ENCODE measurements at regions not wholly inside any gene's neighbourhood (a gene's known extent, or its start where the extent isn't known, plus 50 kb on each side); places are given as distances from the start of the nearest gene placed in this dataset.

- DNase-seq (ENCODE audit: low spot score): no peak
- Mint-ChIP-seq H3K4me3 (ENCODE audit: unreplicated experiment) (no peak overlapping the region), H3K36me3 (ENCODE audit: low read depth, unreplicated experiment) (no peaks in the 10 kb centered on the region), H3K4me1 (ENCODE audit: unreplicated experiment) (no peaks in the 10 kb centered on the region), H3K9me3 (ENCODE audit: unreplicated experiment) (no peaks in the 10 kb centered on the region), H3K27ac (ENCODE audit: unreplicated experiment) (no peak overlapping the region), H3K27me3 (ENCODE audit: unreplicated experiment) (no peaks in the 10 kb centered on the region)
- TF ChIP-seq CTCF (IDR thresholded peaks at IDR 0.05; ENCODE audit: unreplicated experiment): no peak
Observed at GRCh38 chr17:13442361-13442760, 159.4 kb downstream of the HS3ST3A1 start.

GRCh38 chr17:13441873-13442272, 159.9 kb downstream of the HS3ST3A1 start:
- no peak overlapping the region for H3K4me3 Mint-ChIP-seq (ENCODE audit: unreplicated experiment)
- no peaks in the 10 kb centered on the region for H3K27me3 Mint-ChIP-seq (ENCODE audit: unreplicated experiment)
- no peak overlapping the region for H3K27ac Mint-ChIP-seq (ENCODE audit: unreplicated experiment)
- H3K9me3 Mint-ChIP-seq (ENCODE audit: unreplicated experiment): no peaks in the 10 kb centered on the region
- H3K4me1 Mint-ChIP-seq (ENCODE audit: unreplicated experiment): no peaks in the 10 kb centered on the region
- TF ChIP-seq CTCF (IDR thresholded peaks at IDR 0.05; ENCODE audit: unreplicated experiment): no peak
- no peaks in the 10 kb centered on the region for H3K36me3 Mint-ChIP-seq (ENCODE audit: low read depth, unreplicated experiment)
- DNase-seq (ENCODE audit: low spot score): no peak

- H3K9me3 Mint-ChIP-seq (ENCODE audit: unreplicated experiment): no peaks in the 10 kb centered on the region
- no peak for DNase-seq (ENCODE audit: low spot score)
- H3K27me3 Mint-ChIP-seq (ENCODE audit: unreplicated experiment): no peaks in the 10 kb centered on the region
- no peaks in the 10 kb centered on the region for H3K4me1 Mint-ChIP-seq (ENCODE audit: unreplicated experiment)
- H3K4me3 Mint-ChIP-seq (ENCODE audit: unreplicated experiment): no peak overlapping the region
- TF ChIP-seq CTCF (IDR thresholded peaks at IDR 0.05; ENCODE audit: unreplicated experiment): no peak
- H3K36me3 Mint-ChIP-seq (ENCODE audit: low read depth, unreplicated experiment): no peaks in the 10 kb centered on the region
- H3K27ac Mint-ChIP-seq (ENCODE audit: unreplicated experiment): no peak overlapping the region
Observed at GRCh38 chr17:13437966-13438779, 163.6 kb downstream of the HS3ST3A1 start.

- Mint-ChIP-seq H3K4me1 (ENCODE audit: unreplicated experiment) (no peaks in the 10 kb centered on the region), H3K36me3 (ENCODE audit: low read depth, unreplicated experiment) (no peaks in the 10 kb centered on the region), H3K9me3 (ENCODE audit: unreplicated experiment) (no peaks in the 10 kb centered on the region), H3K27me3 (ENCODE audit: unreplicated experiment) (no peaks in the 10 kb centered on the region), H3K27ac (ENCODE audit: unreplicated experiment) (no peak overlapping the region), H3K4me3 (ENCODE audit: unreplicated experiment) (no peak overlapping the region)
- DNase-seq (ENCODE audit: low spot score): no peak
- TF ChIP-seq CTCF (IDR thresholded peaks at IDR 0.05; ENCODE audit: unreplicated experiment): no peak
Observed at GRCh38 chr17:13435230-13435629, 166.5 kb downstream of the HS3ST3A1 start.

DNA sequence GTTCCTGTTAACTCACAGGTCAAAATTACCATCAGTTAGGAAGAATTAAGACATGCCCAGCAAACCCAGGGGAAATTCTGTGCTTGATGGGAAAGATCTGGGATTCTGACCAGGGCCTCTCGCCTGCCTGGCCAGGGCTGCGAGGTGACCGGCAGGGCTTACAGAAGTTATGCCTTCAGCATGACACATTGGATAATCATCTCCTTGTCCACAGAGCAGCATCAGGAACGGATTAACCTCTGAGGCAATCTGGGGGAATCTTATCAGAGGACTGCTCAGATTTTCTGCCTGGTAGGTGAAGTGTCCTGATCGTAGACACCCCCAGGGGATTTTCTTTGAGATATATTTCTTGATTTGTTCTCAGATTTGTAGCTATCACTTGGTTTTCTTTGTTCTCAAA, 172.5 kb downstream of the HS3ST3A1 start:
- Mint-ChIP-seq H3K9me3 (ENCODE audit: unreplicated experiment) (no peaks in the 10 kb centered on the region), H3K27me3 (ENCODE audit: unreplicated experiment) (no peaks in the 10 kb centered on the region), H3K4me3 (ENCODE audit: unreplicated experiment) (no peak overlapping the region), H3K27ac (ENCODE audit: unreplicated experiment) (no peak overlapping the region), H3K36me3 (ENCODE audit: low read depth, unreplicated experiment) (no peaks in the 10 kb centered on the region), H3K4me1 (ENCODE audit: unreplicated experiment) (peaks cover 3% of the 10 kb centered on the region)
- DNase-seq (ENCODE audit: low spot score): no peak
- no peak for TF ChIP-seq CTCF (IDR thresholded peaks at IDR 0.05; ENCODE audit: unreplicated experiment)
